ENCODE measurements at regions not wholly inside any gene's neighbourhood (a gene's known extent, or its start where the extent isn't known, plus 50 kb on each side); places are given as distances from the start of the nearest gene placed in this dataset.

GRCh38 chr2:16511041-16511440 is 154.6 kb downstream of the CYRIA start:
- no peaks in the 10 kb centered on the region for H4K20me1 ChIP-seq (replicated peaks in 1 of 2; ENCODE audit: control insufficient read depth in 1 of 2, insufficient read depth in 2 of 2, low read length in 2 of 2)
- no peak for DNase-seq (ENCODE audit: low read depth in 1 of 2, low spot score in 2 of 2)
- POLR2A ChIA-PET (ENCODE audit: partially characterized antibody), result no interaction called here
- CTCF ChIA-PET (ENCODE audit: partially characterized antibody), result interaction anchor here (0.9 to 5.1 kb wide), 4 partner anchors 14 to 570 kb away, joined by 3 to 31 read pairs (median 10); partner anchors contain the start of gene MYCN
- no peak overlapping the region for H2BK12ac ChIP-seq (ENCODE audit: low read depth, low read length)
- H3K79me1 ChIP-seq (ENCODE audit: low read depth, low read length), result no peaks in the 10 kb centered on the region
- WGBS, 2 experiments (ENCODE audit: extremely low coverage in 1 of 2, insufficient coverage in 1 of 2, insufficient read length in 1 of 2, insufficient replicate concordance in 2 of 2, low coverage in 1 of 2, low lambda C conversion rate in 2 of 2, missing lambda C conversion rate in 1 of 2), result 88% methylated on average over 4 of the region's 4 CpGs; no CpG with 5 or more reads in 1 of the 2 experiments
- no peak overlapping the region for H3K14ac ChIP-seq (ENCODE audit: insufficient read length)
- TF ChIP-seq NANOG (IDR thresholded peaks at IDR 0.05; ENCODE audit: insufficient read depth, low read depth, low read length, poor library complexity, severe bottlenecking), result no peak
- TF ChIP-seq GTF2F1 (IDR thresholded peaks at IDR 0.05; ENCODE audit: borderline replicate concordance, low read depth, low read length), result no peak
- TF ChIP-seq RXRA (IDR thresholded peaks at IDR 0.05; ENCODE audit: insufficient read depth, low read depth, low read length), result no peak
- no peak for TF ChIP-seq RNF2 (IDR thresholded peaks at IDR 0.05; ENCODE audit: borderline replicate concordance, low read depth, low read length, missing control alignments, poor library complexity, severe bottlenecking)
- no peak for TF ChIP-seq TAF1 (IDR thresholded peaks at IDR 0.05; ENCODE audit: low read depth, low read length)
- no peak for TF ChIP-seq CTCF (IDR thresholded peaks at IDR 0.05; ENCODE audit: control extremely low read depth in 1 of 3, insufficient read depth in 1 of 3, low read depth in 1 of 3, low read length in 3 of 3)
- TF ChIP-seq KDM4A (IDR thresholded peaks at IDR 0.05; ENCODE audit: low read depth, low read length, severe bottlenecking), result no peak
- TF ChIP-seq RBBP5 (IDR thresholded peaks at IDR 0.05; ENCODE audit: borderline replicate concordance, low read depth, low read length), result no peak
- TF ChIP-seq EGR1 (IDR thresholded peaks at IDR 0.05; ENCODE audit: borderline replicate concordance, low read depth, low read length), result no peak
- TF ChIP-seq EZH2 (IDR thresholded peaks at IDR 0.05; ENCODE audit: low read depth, low read length, severe bottlenecking), result no peak
- TF ChIP-seq SIRT6 (IDR thresholded peaks at IDR 0.05; ENCODE audit: low read length), result no peak
- H3K56ac ChIP-seq (replicated peaks; ENCODE audit: insufficient read length, low read depth, low read length), result no peak overlapping the region
- no peaks in the 10 kb centered on the region for H3K9me3 ChIP-seq (ENCODE audit: insufficient read depth in 2 of 2, low read depth in 1 of 2, low read length in 1 of 2)
- no peak overlapping the region for H3K18ac ChIP-seq (ENCODE audit: extremely low read depth, low read length)
- no peak overlapping the region for H3K9ac ChIP-seq (replicated peaks in 1 of 4; ENCODE audit: extremely low read depth in 1 of 4, low read depth in 3 of 4, low read length in 3 of 4)
- H2AFZ ChIP-seq (ENCODE audit: low read length), result no peak overlapping the region
- no peak overlapping the region for H2AK5ac ChIP-seq (ENCODE audit: low read depth, low read length)
- no peak overlapping the region for H3K4me2 ChIP-seq (ENCODE audit: insufficient read depth in 1 of 2, low read depth in 2 of 2, low read length in 2 of 2)
- H4K91ac ChIP-seq (replicated peaks; ENCODE audit: insufficient read length, low read length), result no peak overlapping the region
- no peak overlapping the region for H3K27ac ChIP-seq (ENCODE audit: low read depth, low read length)
- H2BK120ac ChIP-seq (replicated peaks; ENCODE audit: low read depth, low read length), result no peak overlapping the region
- H3K4ac ChIP-seq (replicated peaks; ENCODE audit: insufficient read length, low read depth, low read length), result no peak overlapping the region
- H3K79me2 ChIP-seq (ENCODE audit: control insufficient read depth in 1 of 2, insufficient read depth in 2 of 2, low read length in 2 of 2), result no peaks in the 10 kb centered on the region
- no peaks in the 10 kb centered on the region for H3K36me3 ChIP-seq (ENCODE audit: control insufficient read depth in 2 of 4, insufficient read depth in 4 of 4, low read length in 3 of 4)
- H2BK15ac ChIP-seq (ENCODE audit: low read length), result no peak overlapping the region
- H4K5ac ChIP-seq (ENCODE audit: insufficient read length, low read depth, low read length), result no peak overlapping the region
- H3K23ac ChIP-seq (ENCODE audit: insufficient read length), result no peak overlapping the region
- H3K27me3 ChIP-seq (replicated peaks in 1 of 4; ENCODE audit: control insufficient read depth in 3 of 4, extremely low read depth in 1 of 4, insufficient read depth in 3 of 4, low read length in 3 of 4), result peaks cover 0 to 4% (median 0%) of the 10 kb centered on the region in 4 experiments; a peak in 2 of 7 replicates
- no peak overlapping the region for H4K8ac ChIP-seq (ENCODE audit: extremely low read depth, insufficient read depth, low read length)
- no peak overlapping the region for H3K4me3 ChIP-seq (ENCODE audit: extremely low read depth in 1 of 4, insufficient read depth in 2 of 4, low read depth in 3 of 4, low read length in 4 of 4)
- FAIRE-seq, result no peak
- H2BK20ac ChIP-seq (ENCODE audit: low read length), result no peak overlapping the region
- no peak overlapping the region for H2BK5ac ChIP-seq (ENCODE audit: low read depth, low read length)
- peaks cover 7% of the 10 kb centered on the region; the same call in 1 of the 2 replicates for H3K23me2 ChIP-seq (ENCODE audit: low read depth, low read length)
- H3K4me1 ChIP-seq (replicated peaks in 1 of 4; ENCODE audit: control insufficient read depth in 3 of 4, insufficient read depth in 4 of 4, low read length in 3 of 4), result peaks cover 0 to 7% (median 6%) of the 10 kb centered on the region in 4 experiments; a peak in 5 of 7 replicates

All from H1 (cell line).